Keratinocyte (primary cell): ENCODE measurements at regions not wholly inside any gene's neighbourhood (a gene's known extent, or its start where the extent isn't known, plus 50 kb on each side); places are given as distances from the start of the nearest gene placed in this dataset.

Experiments used
- EZH2 ChIP-seq: IDR thresholded peaks from one replicate; pipeline ENCODE4 v1.6.1; 2012; ENCODE audit warnings: inconsistent platforms, mild to moderate bottlenecking, low read length, moderate library complexity
- TF ChIP-seq, protein P1 (sequence below), 3 experiments: IDR thresholded peaks in 1 of 3; conservative IDR thresholded peaks in 1 of 3; optimal IDR thresholded peaks in 1 of 3; 2 replicates in 2 of 3; 3 replicates in 1 of 3; pipeline versions ENCODE3 to v1.5.1; 2011; ENCODE audit warnings: low read length in 3 of 3, mild to moderate bottlenecking in 3 of 3, moderate library complexity in 2 of 3, control low read depth in 1 of 3, inconsistent platforms in 1 of 3; ENCODE audit not compliant: insufficient read depth in 2 of 3; ENCODE audit errors: extremely low read depth in 1 of 3

- TF ChIP-seq, protein P1, sequence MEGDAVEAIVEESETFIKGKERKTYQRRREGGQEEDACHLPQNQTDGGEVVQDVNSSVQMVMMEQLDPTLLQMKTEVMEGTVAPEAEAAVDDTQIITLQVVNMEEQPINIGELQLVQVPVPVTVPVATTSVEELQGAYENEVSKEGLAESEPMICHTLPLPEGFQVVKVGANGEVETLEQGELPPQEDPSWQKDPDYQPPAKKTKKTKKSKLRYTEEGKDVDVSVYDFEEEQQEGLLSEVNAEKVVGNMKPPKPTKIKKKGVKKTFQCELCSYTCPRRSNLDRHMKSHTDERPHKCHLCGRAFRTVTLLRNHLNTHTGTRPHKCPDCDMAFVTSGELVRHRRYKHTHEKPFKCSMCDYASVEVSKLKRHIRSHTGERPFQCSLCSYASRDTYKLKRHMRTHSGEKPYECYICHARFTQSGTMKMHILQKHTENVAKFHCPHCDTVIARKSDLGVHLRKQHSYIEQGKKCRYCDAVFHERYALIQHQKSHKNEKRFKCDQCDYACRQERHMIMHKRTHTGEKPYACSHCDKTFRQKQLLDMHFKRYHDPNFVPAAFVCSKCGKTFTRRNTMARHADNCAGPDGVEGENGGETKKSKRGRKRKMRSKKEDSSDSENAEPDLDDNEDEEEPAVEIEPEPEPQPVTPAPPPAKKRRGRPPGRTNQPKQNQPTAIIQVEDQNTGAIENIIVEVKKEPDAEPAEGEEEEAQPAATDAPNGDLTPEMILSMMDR (optimal IDR thresholded peaks at IDR 0.05 in 1 of 3, IDR thresholded peaks at IDR 0.05 in 1 of 3, conservative IDR thresholded peaks at IDR 0.05 in 1 of 3; ENCODE audit: extremely low read depth in 1 of 3, insufficient read depth in 2 of 3, low read length in 3 of 3): no peak
- no peak for TF ChIP-seq EZH2
Observed at GRCh38 chr22:49080631-49081030, 747.0 kb downstream of the BRD1 start.
